Testis (tissue), 2 donors: ENCODE measurements at regions not wholly inside any gene's neighbourhood (a gene's known extent, or its start where the extent isn't known, plus 50 kb on each side); places are given as distances from the start of the nearest gene placed in this dataset.

Source experiments
- DNase-seq: peaks from one replicate; pipeline ENCODE4 v3.0.0-alpha.2; 2019
- H3K27ac ChIP-seq, 2 donors: fragments of 200-600 bp; sonication (generic); one replicate each; pipeline ENCODE4 v1.5.1; 2019
- H3K27me3 ChIP-seq: fragments of 200-600 bp; sonication (generic); one replicate; pipeline ENCODE4 v1.5.1; 2019
- H3K36me3 ChIP-seq: fragments of 200-600 bp; sonication (generic); one replicate; pipeline ENCODE4 v1.5.1; 2017; ENCODE audit warnings: low read depth; ENCODE audit errors: missing control alignments
- H3K4me1 ChIP-seq: fragments of 200-600 bp; sonication (generic); one replicate; pipeline ENCODE4 v1.5.1; 2019
- H3K4me3 ChIP-seq, 2 donors: fragments of 200-600 bp; sonication (generic); one replicate each; pipeline ENCODE4 v1.5.1; 2017 to 2019
- H3K9me3 ChIP-seq: fragments of 200-600 bp; sonication (generic); one replicate; pipeline ENCODE4 v1.5.1; 2017
- CTCF ChIP-seq, 3 experiments: fragments of 450-650 bp in 2 of 3; fragments of 200-600 bp in 1 of 3; sonication (generic) in 1 of 3; IDR thresholded peaks; one replicate each; pipeline ENCODE4 v1.5.1; 2016 to 2019; ENCODE audit warnings: antibody characterized with exemption in 3 of 3, mild to moderate bottlenecking in 2 of 3, moderate library complexity in 1 of 3
- POLR2A ChIP-seq: fragments of 450-650 bp; IDR thresholded peaks from one replicate; pipeline ENCODE4 v1.6.1; 2017; ENCODE audit warnings: antibody characterized with exemption, mild to moderate bottlenecking, moderate library complexity
- WGBS, 2 donors: methylation state at CpG; one replicate each; pipeline ENCODE4 v1.1.5; 2018; 5-methylcytosine and 5-hydroxymethylcytosine counted together
- intact Hi-C: fragments of 100-400 bp; cut with DNase I; formaldehyde crosslinking; loops from one replicate; pipeline ENCODE4 v1.15.1; 2023; ENCODE audit warnings: low total_unique reads

GRCh38 chr1:227451057-227451456 is 112.3 kb upstream of the ZNF678 start:
- Histone ChIP-seq H3K4me1 (no peaks in the 10 kb centered on the region), H3K4me3 (no peak overlapping the region), H3K27me3 (no peaks in the 10 kb centered on the region), H3K36me3 (no peaks in the 10 kb centered on the region), H3K27ac (no peak overlapping the region), H3K9me3 (no peaks in the 10 kb centered on the region)
- WGBS, 2 donors, result 82 to 91% methylated on average over 2 of the region's 2 CpGs
- no peak for TF ChIP-seq CTCF (IDR thresholded peaks at IDR 0.05)
- no peak for TF ChIP-seq POLR2A
- intact Hi-C loops, result no loop called here
- no peak for DNase-seq

GRCh38 chr1:227450489-227450888 is 112.9 kb upstream of the ZNF678 start:
- intact Hi-C loops, result no loop called here
- H3K4me3 ChIP-seq, result no peak overlapping the region
- 85 to 87% methylated on average over 2 of the region's 2 CpGs for WGBS, 2 donors
- H3K9me3 ChIP-seq, result no peaks in the 10 kb centered on the region
- no peak overlapping the region for H3K27ac ChIP-seq
- H3K36me3 ChIP-seq, result no peaks in the 10 kb centered on the region
- no peaks in the 10 kb centered on the region for H3K4me1 ChIP-seq
- TF ChIP-seq CTCF (IDR thresholded peaks at IDR 0.05) (no peak), POLR2A (no peak)
- no peak for DNase-seq
- H3K27me3 ChIP-seq, result no peaks in the 10 kb centered on the region

- intact Hi-C loops, result no loop called here
- H3K4me3 ChIP-seq, result no peak overlapping the region
- no peaks in the 10 kb centered on the region for H3K9me3 ChIP-seq
- H3K36me3 ChIP-seq, result no peaks in the 10 kb centered on the region
- TF ChIP-seq CTCF (IDR thresholded peaks at IDR 0.05) (no peak), POLR2A (no peak)
- H3K27me3 ChIP-seq, result no peaks in the 10 kb centered on the region
- DNase-seq, result no peak
- no peaks in the 10 kb centered on the region for H3K4me1 ChIP-seq
- 87 to 89% methylated on average over 11 of the region's 11 CpGs for WGBS, 2 donors
- no peak overlapping the region for H3K27ac ChIP-seq
These were observed 113.5 kb upstream of the ZNF678 start for GRCh38 chr1:227449741-227450441.

GRCh38 chr1:227449051-227449450 is 114.3 kb upstream of the ZNF678 start:
- intact Hi-C loops, result no loop called here
- peak; percentile 47 for DNase-seq
- H3K36me3 ChIP-seq, result no peaks in the 10 kb centered on the region
- TF ChIP-seq CTCF (IDR thresholded peaks at IDR 0.05), result no peak
- no peak for TF ChIP-seq POLR2A
- no peaks in the 10 kb centered on the region for H3K4me1 ChIP-seq
- H3K9me3 ChIP-seq, result no peaks in the 10 kb centered on the region
- H3K27me3 ChIP-seq, result no peaks in the 10 kb centered on the region
- WGBS, 2 donors, result 52 to 60% methylated on average over 6 of the region's 6 CpGs
- H3K4me3 ChIP-seq, result no peak overlapping the region
- H3K27ac ChIP-seq, result no peak overlapping the region

- peak; percentile 47 for DNase-seq
- Histone ChIP-seq H3K27ac (no peak overlapping the region), H3K36me3 (no peaks in the 10 kb centered on the region), H3K4me3 (peak overlapping the region; percentile 12 to 25), H3K4me1 (no peaks in the 10 kb centered on the region), H3K9me3 (no peaks in the 10 kb centered on the region), H3K27me3 (no peaks in the 10 kb centered on the region)
- TF ChIP-seq POLR2A (no peak), CTCF (IDR thresholded peaks at IDR 0.05) (peak; percentile 27 to 59 (median 44))
- intact Hi-C loops, result no loop called here
- 45 to 52% methylated on average over 8 to 25 of the region's 25 CpGs for WGBS, 2 donors
These were observed 115.8 kb upstream of the ZNF678 start for GRCh38 chr1:227447531-227447990.
